ENCODE measurements at regions not wholly inside any gene's neighbourhood (a gene's known extent, or its start where the extent isn't known, plus 50 kb on each side); places are given as distances from the start of the nearest gene placed in this dataset.

- no peak for TF ChIP-seq CTCF (IDR thresholded peaks at IDR 0.05)
- TF ChIP-seq EZH2 (IDR thresholded peaks at IDR 0.05) = no peak
- no peak for TF ChIP-seq EZH2phosphoT487 (IDR thresholded peaks at IDR 0.05)
Observed at GRCh38 chr3:40731445-40731844, 206.7 kb downstream of the ZNF621 start.

Data from neural progenitor cell (in vitro differentiated cells).